Omental fat pad (tissue), 3 donors: ENCODE measurements at regions not wholly inside any gene's neighbourhood (a gene's known extent, or its start where the extent isn't known, plus 50 kb on each side); places are given as distances from the start of the nearest gene placed in this dataset.

Experiments used
- ATAC-seq: fragments of 150-250 bp; one replicate; pipeline ENCODE4 v1.9.1; 2016; ENCODE audit warnings: mild to moderate bottlenecking, moderate library complexity; ENCODE audit not compliant: low FRiP score
- DNase-seq: peaks from one replicate; pipeline ENCODE4 v3.0.0-alpha.2; 2019; ENCODE audit warnings: low spot score
- TF ChIP-seq, protein P1 (sequence below), 3 donors: fragments of 450-650 bp; IDR thresholded peaks; one replicate each; pipeline ENCODE4 v1.5.1; 2016 to 2017; ENCODE audit warnings: antibody characterized with exemption in 3 of 3, mild to moderate bottlenecking in 3 of 3, moderate library complexity in 2 of 3

DNA sequence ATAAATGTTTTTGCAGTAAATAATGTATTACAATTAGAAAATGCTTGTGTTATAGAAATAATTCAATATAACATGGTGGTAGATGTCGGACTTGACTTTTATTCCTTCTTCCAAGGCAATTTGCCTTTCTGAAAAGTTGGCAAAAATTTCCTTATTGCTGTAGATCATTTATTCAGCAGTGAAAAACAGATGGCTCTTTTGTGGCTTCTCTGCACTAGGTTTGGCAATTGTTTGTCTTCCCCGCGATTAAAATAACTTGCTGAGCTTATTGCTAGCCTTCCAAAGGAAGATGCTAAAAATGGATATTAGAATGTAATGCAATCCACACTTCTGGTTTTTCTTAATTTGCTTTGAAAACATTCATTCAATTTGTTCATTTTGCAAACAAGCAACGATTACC, 1977.9 kb upstream of the ADGRL3 start:
- TF ChIP-seq, protein P1, sequence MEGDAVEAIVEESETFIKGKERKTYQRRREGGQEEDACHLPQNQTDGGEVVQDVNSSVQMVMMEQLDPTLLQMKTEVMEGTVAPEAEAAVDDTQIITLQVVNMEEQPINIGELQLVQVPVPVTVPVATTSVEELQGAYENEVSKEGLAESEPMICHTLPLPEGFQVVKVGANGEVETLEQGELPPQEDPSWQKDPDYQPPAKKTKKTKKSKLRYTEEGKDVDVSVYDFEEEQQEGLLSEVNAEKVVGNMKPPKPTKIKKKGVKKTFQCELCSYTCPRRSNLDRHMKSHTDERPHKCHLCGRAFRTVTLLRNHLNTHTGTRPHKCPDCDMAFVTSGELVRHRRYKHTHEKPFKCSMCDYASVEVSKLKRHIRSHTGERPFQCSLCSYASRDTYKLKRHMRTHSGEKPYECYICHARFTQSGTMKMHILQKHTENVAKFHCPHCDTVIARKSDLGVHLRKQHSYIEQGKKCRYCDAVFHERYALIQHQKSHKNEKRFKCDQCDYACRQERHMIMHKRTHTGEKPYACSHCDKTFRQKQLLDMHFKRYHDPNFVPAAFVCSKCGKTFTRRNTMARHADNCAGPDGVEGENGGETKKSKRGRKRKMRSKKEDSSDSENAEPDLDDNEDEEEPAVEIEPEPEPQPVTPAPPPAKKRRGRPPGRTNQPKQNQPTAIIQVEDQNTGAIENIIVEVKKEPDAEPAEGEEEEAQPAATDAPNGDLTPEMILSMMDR (IDR thresholded peaks at IDR 0.05) = no peak
- DNase-seq (no peak), ATAC-seq (no peak)

DNA sequence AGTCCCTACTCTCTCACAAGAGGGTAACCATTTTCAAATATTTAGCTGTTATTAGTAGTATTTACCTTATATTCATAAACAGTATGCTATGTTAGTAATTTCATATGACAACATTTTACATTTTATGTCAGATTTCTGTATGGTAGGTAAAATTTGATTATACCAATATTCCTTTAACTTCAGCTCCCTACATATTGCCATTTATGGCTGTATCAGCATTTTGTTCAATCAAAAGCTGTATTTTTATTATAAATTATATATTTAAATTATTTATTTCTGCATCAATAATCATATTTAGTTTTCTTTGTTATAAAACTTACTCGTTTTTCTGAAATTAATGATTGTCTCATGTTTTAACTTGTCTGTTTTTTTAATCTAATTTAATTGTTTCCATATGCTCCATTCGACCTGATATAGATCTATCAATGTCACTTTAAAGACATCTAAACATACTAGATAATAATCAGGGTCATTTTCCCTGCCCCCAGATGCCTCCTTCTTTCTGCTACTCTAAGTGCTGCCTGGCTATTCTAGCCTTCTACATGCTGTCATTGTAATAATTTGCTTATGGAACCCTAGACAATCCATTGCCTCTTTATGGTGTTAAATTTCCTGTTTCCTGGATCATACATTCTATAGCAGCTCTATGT, 1976.7 kb upstream of the ADGRL3 start:
- ATAC-seq (no peak), DNase-seq (no peak)
- TF ChIP-seq, protein P1 (IDR thresholded peaks at IDR 0.05) = no peak

DNA sequence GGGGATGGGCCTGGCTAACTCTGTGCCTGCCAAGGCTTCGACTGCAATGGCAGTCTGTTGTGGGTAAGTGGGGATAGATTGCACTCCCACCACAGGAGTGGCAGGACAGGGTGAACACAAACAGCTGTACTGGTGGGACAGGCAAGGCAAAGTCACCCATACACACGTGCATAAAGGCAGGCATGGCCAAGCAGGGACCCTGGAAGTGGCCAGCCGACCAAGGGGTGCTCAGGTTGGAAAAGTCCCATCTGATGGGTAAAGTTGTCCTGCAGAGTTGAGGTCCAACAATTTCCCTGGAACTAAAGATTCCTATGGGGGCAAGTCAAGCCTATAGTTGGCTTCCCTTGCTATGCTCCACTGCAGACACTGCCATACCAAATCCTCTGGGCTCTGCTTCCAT, 1961.9 kb upstream of the ADGRL3 start:
- ATAC-seq (no peak), DNase-seq (no peak)
- TF ChIP-seq, protein P1 (IDR thresholded peaks at IDR 0.05) = no peak

DNA sequence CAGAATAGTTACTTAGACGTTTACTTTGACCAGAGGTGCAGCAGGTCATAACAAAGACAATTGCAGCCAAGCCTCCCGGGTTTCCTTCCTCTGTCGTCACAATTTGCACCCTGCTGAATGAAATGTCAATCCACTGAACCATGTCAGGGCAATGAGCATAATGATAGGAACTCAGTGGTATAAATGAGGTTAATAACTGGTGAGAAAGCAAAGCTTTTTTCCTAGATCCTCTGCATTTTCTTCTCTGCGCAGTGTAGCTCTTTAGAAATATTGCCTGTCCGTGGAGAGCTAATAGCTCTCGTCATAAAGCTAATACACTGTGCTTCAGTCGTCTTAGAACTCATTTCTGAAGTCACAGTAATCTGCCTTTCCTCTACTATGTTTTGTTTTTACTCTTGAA, 1960.1 kb upstream of the ADGRL3 start:
- no peak for DNase-seq
- TF ChIP-seq, protein P1 (IDR thresholded peaks at IDR 0.05) = no peak
- no peak for ATAC-seq

DNA sequence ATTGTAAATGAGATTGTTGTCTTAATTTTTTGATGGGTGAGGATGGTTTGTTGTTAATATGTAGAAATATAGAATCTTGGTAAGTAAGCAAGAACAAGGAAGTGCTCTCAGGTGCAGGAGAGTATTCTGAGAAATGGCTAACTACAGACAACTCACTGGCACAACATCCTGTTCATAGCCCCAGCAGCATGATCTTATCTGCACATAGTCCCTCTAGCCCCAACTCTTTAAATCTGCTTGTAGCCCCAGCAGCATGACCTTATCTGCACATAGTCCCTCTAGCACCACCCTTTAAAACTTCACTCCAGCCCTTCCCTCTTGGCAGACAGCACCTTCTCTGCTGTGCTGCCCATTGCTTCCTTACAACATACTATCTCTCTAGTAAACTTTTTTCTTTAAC, 1957.1 kb upstream of the ADGRL3 start:
- no peak for DNase-seq
- TF ChIP-seq, protein P1 (IDR thresholded peaks at IDR 0.05) = no peak
- no peak for ATAC-seq

DNA sequence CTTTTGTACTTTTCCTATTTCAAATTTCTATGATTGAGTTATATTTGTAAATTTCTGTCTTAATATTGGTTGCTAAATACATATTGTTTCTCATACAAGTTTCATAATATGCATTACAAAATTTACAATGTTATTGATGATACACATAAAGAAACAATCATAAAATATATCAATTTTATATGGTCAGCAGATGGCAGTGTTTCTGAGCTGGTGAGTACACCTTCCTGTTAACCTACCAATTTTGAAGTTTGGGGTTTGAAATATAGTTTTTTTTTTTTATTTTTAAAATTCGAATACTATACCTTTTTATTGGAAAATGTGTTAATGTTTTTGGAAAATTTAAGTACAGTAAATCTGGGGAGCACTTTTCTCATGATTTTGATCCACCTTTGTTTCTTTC, 1953.1 kb upstream of the ADGRL3 start:
- no peak for DNase-seq
- ATAC-seq = no peak
- TF ChIP-seq, protein P1 (IDR thresholded peaks at IDR 0.05) = no peak

DNA sequence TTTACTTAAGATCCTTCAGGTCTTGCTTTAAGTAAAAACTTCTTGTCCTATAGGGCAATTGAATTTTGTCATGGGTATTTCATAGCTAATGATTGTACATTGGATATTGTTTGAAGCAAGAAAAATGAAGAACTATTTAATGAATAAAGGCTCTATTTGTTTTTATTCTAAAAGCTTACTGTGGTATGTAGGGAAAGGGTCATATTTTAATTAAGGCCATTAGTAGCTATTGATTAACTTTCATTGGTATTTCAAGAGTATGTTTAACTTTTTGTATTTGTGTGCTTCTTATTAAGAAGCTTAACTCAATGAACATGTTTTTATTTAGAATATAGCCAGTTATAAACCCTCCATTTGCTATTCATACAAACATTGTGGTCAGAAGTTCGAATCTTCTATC, 1951.8 kb upstream of the ADGRL3 start:
- ATAC-seq = no peak
- no peak for DNase-seq
- TF ChIP-seq, protein P1 (IDR thresholded peaks at IDR 0.05) = no peak
